ENCODE measurements at regions not wholly inside any gene's neighbourhood (a gene's known extent, or its start where the extent isn't known, plus 50 kb on each side); places are given as distances from the start of the nearest gene placed in this dataset.
"Not testable (repeated sequence)": the region's sequence is repeated elsewhere in the genome, so short reads cannot be mapped to it uniquely, and the experiment has no call there.

- no peak for DNase-seq
Measured at GRCh38 chr15:26259581-26259980, 396.5 kb upstream of the ATP10A start.

GRCh38 chr15:26244782-26245181, 381.7 kb upstream of the ATP10A start:
- DNase-seq, result not testable (repeated sequence)

DNA sequence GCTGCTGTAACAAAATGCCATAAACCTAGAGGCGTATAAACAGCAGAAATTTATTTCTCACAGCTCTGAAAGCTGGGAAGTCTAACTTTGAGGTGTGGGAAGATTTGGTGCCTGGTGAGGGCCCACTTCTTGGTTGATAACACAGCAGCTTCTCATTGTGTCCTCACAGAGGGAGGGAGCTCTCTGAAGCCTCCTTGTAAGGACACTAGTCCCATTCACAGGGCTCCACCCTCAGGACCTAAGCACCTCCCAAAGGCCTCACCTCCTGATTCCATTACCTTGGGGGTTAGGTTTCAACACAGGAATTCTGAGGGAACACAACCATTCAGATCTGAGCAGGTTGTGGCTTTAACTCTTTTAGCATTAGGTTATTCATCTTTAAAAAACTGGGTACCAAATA, 380.3 kb upstream of the ATP10A start:
- DNase-seq, result no peak

DNA sequence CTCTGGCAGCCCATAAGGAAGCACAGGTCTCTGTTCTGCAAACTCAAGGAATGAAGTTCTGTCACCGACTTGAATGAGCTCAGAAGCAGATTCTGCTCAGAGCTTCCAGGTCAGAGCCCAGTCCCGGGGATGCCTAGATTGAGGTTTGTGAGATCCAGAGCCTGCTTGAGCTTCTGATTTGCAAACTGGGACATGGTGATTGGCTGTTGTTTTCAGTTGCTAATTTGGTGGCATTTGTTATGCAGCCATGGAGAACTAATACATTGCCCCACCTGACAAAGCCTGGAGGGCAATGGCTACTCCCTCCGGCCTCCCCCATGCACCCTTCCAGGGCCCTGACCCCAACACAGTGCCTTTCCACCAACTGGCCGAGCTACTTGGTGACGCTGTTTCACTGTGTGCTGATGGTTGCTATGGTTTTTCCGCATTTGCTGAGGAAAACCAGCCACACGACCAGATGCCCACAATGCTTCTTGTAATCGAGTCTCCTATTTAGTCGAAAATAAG, 379.5 kb upstream of the ATP10A start:
- no peak for DNase-seq

DNA sequence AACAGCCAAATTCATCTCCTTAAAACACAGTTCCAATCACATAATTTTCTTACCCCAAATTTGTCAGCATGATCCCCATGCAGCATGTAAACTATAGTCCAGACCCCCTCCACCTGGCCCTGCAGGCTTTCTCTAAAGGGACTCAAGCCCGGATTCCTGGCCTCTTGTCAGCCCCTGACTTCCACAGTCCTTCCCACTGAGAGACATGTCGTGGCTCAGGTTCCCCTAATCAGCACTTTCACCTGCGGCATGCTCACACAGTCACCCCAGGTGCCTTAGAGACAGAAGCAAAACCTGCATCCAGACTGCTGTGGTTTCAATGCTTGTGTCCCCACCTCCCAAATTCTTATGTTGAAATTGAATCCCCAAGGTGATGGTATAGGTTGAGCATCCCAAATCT, 372.7 kb upstream of the ATP10A start:
- no peak for DNase-seq

DNA sequence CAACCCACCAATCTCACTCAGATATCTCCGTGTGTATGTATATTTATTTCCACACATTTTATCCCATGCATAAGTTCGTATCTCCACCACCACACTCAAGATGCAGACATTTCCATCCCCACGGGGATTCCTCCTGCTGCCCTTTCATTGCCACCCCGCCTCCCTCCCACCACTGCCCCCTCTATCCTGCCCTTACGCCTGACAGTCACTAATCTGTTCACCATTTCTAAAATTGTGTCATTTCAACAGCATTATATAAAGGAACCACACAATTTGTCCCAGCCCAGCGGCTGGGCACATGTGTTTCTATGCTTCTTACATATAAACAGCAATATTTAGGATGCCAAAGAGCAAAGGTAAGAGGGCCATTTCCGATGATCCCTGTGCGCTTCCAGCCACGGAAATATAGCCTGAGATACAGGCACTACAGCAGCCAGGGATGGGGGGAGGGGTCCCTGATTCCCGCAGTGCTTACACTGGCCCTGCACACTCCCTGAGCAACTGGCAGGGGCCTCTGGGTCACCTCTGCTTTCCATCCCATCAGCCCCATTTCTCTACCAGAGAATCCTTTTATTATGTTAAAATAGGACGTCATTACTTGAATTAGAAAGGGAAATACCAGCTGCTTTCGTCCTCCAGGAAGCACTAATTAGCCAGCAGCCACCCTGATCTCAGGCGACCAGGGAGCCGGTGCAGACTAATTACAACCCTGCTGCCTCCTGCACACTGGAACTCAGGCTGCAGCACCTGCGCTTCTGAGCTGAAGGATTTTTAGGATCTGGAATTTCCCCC, 372.0 kb upstream of the ATP10A start:
- no peak for DNase-seq

DNA sequence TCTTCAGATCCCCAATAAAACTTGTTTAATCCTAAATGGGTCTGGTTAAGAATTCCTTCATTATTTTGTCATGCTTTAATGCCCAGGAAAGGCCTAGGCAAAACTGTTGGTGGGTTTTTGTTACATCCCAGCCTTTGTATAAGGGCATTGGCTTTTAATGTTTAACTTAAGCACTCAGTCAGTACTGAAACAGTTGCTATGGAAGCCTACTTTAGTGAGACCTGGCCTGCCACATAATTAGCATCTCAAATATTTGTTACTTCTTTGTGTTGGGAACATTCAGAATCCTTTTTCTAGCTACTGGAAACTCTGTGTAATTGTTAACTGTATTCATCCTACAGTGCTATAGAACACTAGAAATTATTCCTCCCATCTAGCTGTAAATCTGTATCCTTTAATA, 369.6 kb upstream of the ATP10A start:
- DNase-seq, result no peak

DNA sequence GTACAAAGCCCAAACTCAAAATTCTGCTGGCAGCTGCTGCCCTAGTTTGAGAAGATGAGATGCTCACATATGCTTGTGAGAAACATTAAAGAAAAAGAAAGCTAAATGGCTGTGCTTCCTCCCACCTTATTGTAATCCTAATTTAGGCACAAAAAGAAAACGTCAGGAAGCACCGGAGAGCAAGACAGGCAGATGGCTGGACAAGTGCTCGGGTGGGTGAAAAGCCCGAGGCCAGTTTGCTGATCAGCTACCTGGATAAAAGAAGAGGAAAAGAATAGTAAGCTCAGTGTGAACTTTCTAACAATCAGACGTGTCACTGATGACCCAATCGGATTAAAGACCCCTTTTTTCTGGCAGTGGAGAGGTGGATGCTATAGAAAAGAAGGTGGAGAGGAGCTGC, 368.0 kb upstream of the ATP10A start:
- DNase-seq, result no peak

GRCh38 chr15:26224266-26224665, 361.1 kb upstream of the ATP10A start:
- no peak for DNase-seq

GRCh38 chr15:26223720-26224119, 360.6 kb upstream of the ATP10A start:
- DNase-seq, result no peak

GRCh38 chr15:26222781-26223180, 359.7 kb upstream of the ATP10A start:
- DNase-seq, result no peak

- DNase-seq, result not testable (repeated sequence)
Measured at GRCh38 chr15:26217043-26217442, 353.9 kb upstream of the ATP10A start.

- DNase-seq, result no peak
Measured at GRCh38 chr15:26214290-26214689, 351.2 kb upstream of the ATP10A start.

DNA sequence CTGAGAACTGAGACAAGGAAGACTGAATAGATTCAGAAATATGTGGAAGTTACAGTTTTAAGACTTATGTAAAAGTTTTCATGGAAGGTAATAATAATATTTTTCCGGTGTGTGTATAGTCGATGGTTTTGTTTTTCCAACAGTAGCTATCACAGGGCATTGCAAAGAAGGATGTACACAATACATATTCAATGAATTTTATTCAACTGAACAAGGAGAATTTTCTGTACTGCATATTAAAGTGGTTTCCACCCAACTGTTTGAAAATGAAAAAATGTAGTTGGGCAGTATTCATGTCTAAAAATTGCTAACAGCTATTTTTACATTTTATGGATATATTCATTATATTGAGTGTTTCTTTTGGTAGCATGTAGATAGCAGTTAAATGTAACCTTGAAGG, 350.3 kb upstream of the ATP10A start:
- no peak for DNase-seq

- DNase-seq, result no peak
Measured at GRCh38 chr15:26212109-26212508, 349.0 kb upstream of the ATP10A start.

DNA sequence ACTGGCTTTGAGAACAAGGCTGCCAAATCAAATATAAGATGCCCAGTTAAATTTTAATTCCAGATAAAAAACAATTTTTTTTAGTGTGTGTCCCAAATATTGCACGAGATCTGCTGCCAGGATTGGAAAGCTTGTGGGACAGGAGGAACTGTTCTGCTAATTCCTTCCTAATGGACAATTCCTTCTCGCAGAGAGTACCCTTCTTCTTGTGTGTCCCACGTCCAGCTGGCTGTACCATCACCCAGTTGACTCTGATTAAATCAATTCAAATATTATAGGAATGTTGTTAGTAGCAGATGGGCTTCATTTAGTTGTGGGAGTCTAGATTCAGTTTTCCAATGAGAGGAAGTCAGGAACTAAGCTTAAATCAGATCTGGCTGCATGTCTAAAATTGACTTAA, 347.9 kb upstream of the ATP10A start:
- no peak for DNase-seq

GRCh38 chr15:26201177-26201858, 338.2 kb upstream of the ATP10A start:
- DNase-seq, result no peak

GRCh38 chr15:26200427-26200826, 337.3 kb upstream of the ATP10A start:
- no peak for DNase-seq

DNA sequence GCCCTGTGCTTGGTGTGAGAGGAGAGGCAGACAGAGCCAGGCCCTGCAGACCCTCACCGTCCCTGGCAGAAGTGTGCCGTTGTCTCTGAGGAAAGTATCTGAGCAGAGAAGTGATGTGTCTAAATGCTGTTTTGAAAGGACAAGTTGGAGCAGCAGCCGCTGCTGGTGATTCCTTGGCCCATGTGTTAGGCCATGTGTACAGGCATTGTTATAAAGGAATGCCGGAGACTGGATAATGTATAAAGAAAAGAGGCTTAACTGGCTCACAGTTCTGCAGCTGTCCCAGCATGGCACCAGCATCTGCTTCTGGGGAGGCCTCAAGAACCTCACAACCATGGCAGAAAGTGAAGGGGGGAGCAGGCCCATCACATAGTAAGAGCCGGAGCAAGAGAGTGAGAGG, 334.6 kb upstream of the ATP10A start:
- DNase-seq, result no peak

DNA sequence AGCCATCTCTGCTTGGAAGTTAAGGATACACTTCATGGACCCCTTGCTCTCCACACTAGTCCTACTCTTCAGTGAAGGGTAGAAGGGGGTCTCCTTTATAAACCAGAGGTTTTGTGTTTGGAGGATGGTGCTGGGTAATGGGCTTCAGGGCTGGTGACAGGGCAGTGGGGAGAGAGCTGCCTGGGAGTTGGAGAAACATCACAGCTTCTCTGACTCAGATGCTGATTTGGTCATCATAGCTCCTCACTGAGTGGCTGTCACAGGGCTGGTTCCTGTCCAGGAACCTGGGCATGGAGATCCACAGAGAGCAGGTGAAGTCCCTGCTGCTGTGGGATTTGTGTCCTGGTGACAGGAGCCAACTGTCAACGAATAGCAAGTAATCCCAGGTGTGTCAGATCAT, 333.9 kb upstream of the ATP10A start:
- DNase-seq, result no peak

GRCh38 chr15:26191193-26191592, 328.1 kb upstream of the ATP10A start:
- no peak for DNase-seq

GRCh38 chr15:26186138-26186537, 323.0 kb upstream of the ATP10A start:
- not testable (repeated sequence) for DNase-seq

- no peak for DNase-seq
Measured at GRCh38 chr15:26182441-26182840, 319.3 kb upstream of the ATP10A start.

DNA sequence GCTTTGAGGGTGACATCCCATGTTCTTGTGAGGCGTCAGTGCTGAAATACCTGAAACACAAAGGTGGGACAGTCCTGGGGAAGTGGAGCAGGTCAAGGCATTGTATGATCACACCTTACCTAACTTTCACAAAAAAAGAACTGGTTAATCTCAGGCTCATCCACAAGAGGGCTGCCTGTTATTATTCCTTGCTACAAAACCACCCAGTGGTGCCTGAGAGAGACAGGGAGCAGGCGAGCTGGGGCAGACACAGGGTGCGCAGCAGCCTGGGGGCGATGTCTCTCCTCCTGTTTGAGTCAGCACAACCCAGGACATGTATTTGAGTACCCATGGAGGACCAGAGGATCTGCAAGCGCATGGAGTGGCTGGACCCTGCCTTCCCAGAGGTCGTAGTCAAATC, 316.8 kb upstream of the ATP10A start:
- DNase-seq, result no peak

Measured in activated CD8-positive, alpha-beta memory T cell treated with anti-CD3 and anti-CD28 coated beads, Interleukin-2, amount 50 U/mL, for 4 hours (primary cell).